ENCODE measurements at regions not wholly inside any gene's neighbourhood (a gene's known extent, or its start where the extent isn't known, plus 50 kb on each side); places are given as distances from the start of the nearest gene placed in this dataset.

DNA sequence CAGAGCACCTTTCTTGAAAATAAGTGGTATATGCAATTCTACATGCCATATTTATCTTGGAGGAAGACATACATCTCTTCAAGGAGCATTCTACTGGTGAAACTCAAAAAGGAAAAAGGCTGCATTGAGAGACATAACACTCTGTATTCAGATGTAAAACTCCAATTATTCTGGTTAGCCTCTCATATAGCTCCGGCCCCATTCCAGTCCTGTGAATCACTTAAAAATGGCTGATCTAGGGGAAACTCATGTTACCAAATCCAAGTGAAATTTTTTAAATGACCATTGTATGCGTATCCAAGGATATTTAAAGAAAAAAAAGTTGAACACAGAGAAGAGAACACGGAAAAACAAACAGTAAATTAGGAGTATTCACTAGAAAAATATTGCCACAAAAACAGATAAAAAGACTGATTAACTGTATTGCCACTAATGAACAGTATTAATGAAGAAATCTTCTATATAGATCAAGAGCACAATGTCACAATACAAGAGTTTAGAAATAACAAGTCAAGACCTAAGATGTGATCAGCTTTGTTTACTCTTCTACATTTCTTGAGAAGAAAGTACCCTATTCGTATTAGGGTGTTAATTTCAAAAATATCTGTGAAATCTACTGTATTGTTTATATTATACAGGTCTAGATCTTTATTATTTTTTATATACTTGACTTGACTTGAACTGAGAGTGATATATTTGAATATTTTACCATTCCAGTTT is 124.5 kb upstream of the GJE1 start:
- TF ChIP-seq SUZ12 (IDR thresholded peaks at IDR 0.05; ENCODE audit: extremely low read depth, insufficient read depth, insufficient read length) = no peak
- no peak for TF ChIP-seq ZNF274 (IDR thresholded peaks at IDR 0.05; ENCODE audit: low read depth, low read length)
